Posterior vena cava (tissue), 2 donors: ENCODE measurements at regions not wholly inside any gene's neighbourhood (a gene's known extent, or its start where the extent isn't known, plus 50 kb on each side); places are given as distances from the start of the nearest gene placed in this dataset.
A peak's percentile ranks its signal among the peaks of the same experiment; 100 is the strongest.

Experiments used
- DNase-seq: peaks from one replicate; pipeline ENCODE4 v3.0.0-alpha.2; 2020; ENCODE audit warnings: low spot score
- intact Hi-C, 2 donors: fragments of 100-400 bp; cut with DNase I; formaldehyde crosslinking; loops; one replicate each; pipeline versions ENCODE4 v1.14.1 to v1.14.2; 2022 to 2023
- donor health status: DM: yes; HTN: yes; CAD: no.
- donor health status: DM: yes; HTN: yes; CAD: no.

GRCh38 chr2:14816069-14817060 lies 183.8 kb downstream of the LRATD1 start:
- intact Hi-C loops, result no loop called here
- no peak for DNase-seq

- no peak for DNase-seq
- intact Hi-C loops, result no loop called here
These were observed 185.3 kb downstream of the LRATD1 start for GRCh38 chr2:14817848-14818247.

GRCh38 chr2:14826518-14826917 lies 194.0 kb downstream of the LRATD1 start:
- no peak for DNase-seq
- intact Hi-C loops, result no loop called here

GRCh38 chr2:14827226-14828023 lies 194.9 kb downstream of the LRATD1 start:
- intact Hi-C loops, result no loop called here
- DNase-seq, result no peak

GRCh38 chr2:14828223-14828622 lies 195.7 kb downstream of the LRATD1 start:
- DNase-seq, result no peak
- intact Hi-C loops, result no loop called here

- intact Hi-C loops, result no loop called here
- DNase-seq, result no peak
These were observed 196.5 kb downstream of the LRATD1 start for GRCh38 chr2:14828968-14829367.

- intact Hi-C loops, result no loop called here
These were observed 198.9 kb downstream of the LRATD1 start for GRCh38 chr2:14831458-14831857.

GRCh38 chr2:14843507-14844204 lies 211.1 kb downstream of the LRATD1 start:
- intact Hi-C loops, result no loop called here

More at GRCh38 chr2:14831458-14831857, 198.9 kb downstream of the LRATD1 start:
- DNase-seq, result no peak

GRCh38 chr2:14855751-14856150 lies 223.2 kb downstream of the LRATD1 start:
- intact Hi-C loops, result no loop called here
- DNase-seq, result no peak

More at GRCh38 chr2:14843507-14844204, 211.1 kb downstream of the LRATD1 start:
- DNase-seq, result peak; percentile 23

- DNase-seq, result no peak
- intact Hi-C loops, result no loop called here
These were observed 228.7 kb downstream of the LRATD1 start for GRCh38 chr2:14861181-14861580.

- DNase-seq, result no peak
- intact Hi-C loops, result no loop called here
These were observed 234.3 kb downstream of the LRATD1 start for GRCh38 chr2:14866736-14867352.

- intact Hi-C loops, result no loop called here
- no peak for DNase-seq
These were observed 235.3 kb downstream of the LRATD1 start for GRCh38 chr2:14867853-14868252.

- DNase-seq, result no peak
- intact Hi-C loops, result no loop called here
These were observed 240.3 kb downstream of the LRATD1 start for GRCh38 chr2:14872779-14873325.

- intact Hi-C loops, result no loop called here
- DNase-seq, result no peak
These were observed 249.3 kb downstream of the LRATD1 start for GRCh38 chr2:14881651-14882327.

- intact Hi-C loops, result no loop called here
- no peak for DNase-seq
These were observed 252.1 kb downstream of the LRATD1 start for GRCh38 chr2:14884651-14885050.

- no peak for DNase-seq
- intact Hi-C loops, result loop anchor here in 1 of 2 donors (2.0 kb wide), 1 partner anchor 77 kb away; no protein-coding TSS in a partner anchor
These were observed 259.0 kb downstream of the LRATD1 start for GRCh38 chr2:14891546-14891945.

GRCh38 chr2:14896330-14897030 lies 264.0 kb downstream of the LRATD1 start:
- no peak for DNase-seq
- intact Hi-C loops, result no loop called here
